ENCODE measurements at regions not wholly inside any gene's neighbourhood (a gene's known extent, or its start where the extent isn't known, plus 50 kb on each side); places are given as distances from the start of the nearest gene placed in this dataset.

DNA sequence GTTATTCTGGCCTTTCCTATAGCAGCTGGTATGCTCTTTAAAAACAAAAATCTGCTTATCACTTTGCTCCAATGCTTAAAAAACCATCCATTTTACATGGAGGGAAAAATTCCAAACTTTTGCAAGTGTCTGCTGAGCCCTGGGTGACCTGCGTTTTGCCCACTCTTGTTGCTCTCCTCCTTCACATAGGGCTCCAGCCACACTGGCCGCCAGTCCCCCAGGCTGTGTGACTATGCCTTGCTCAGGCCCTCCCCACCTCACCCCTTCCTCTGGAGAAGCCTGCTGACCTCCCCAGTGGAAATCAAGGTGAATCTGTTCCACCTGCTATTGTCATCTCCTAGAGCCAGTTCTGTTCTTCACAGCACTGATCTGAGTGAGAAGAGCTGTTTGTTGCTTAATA, 126.9 kb downstream of the SLC25A47 start:
- Histone ChIP-seq H3K14ac (ENCODE audit: insufficient read length) (no peak overlapping the region), H2BK5ac (ENCODE audit: low read depth, low read length) (no peak overlapping the region), H4K20me1 (replicated peaks in 1 of 2; ENCODE audit: control insufficient read depth in 1 of 2, insufficient read depth in 2 of 2, low read length in 2 of 2) (no peaks in the 10 kb centered on the region), H3K4me2 (ENCODE audit: insufficient read depth in 1 of 2, low read depth in 2 of 2, low read length in 2 of 2) (no peak overlapping the region), H3K79me2 (ENCODE audit: control insufficient read depth in 1 of 2, insufficient read depth in 2 of 2, low read length in 2 of 2) (no peaks in the 10 kb centered on the region), H4K8ac (ENCODE audit: extremely low read depth, insufficient read depth, low read length) (no peak overlapping the region), H3K4me1 (replicated peaks in 1 of 4; ENCODE audit: control insufficient read depth in 3 of 4, insufficient read depth in 4 of 4, low read length in 3 of 4) (peaks cover 3 to 18% (median 13%) of the 10 kb centered on the region in 4 experiments), H2BK12ac (ENCODE audit: low read depth, low read length) (no peak overlapping the region), H4K5ac (ENCODE audit: insufficient read length, low read depth, low read length) (no peak overlapping the region), H2AK5ac (ENCODE audit: low read depth, low read length) (no peak overlapping the region), H2BK120ac (replicated peaks; ENCODE audit: low read depth, low read length) (no peak overlapping the region), H3K9ac (replicated peaks in 1 of 4; ENCODE audit: extremely low read depth in 1 of 4, low read depth in 3 of 4, low read length in 3 of 4) (no peak overlapping the region), H4K91ac (replicated peaks; ENCODE audit: insufficient read length, low read length) (no peak overlapping the region), H3K9me3 (ENCODE audit: insufficient read depth in 2 of 2, low read depth in 1 of 2, low read length in 1 of 2) (no peaks in the 10 kb centered on the region), H3K4ac (replicated peaks; ENCODE audit: insufficient read length, low read depth, low read length) (no peak overlapping the region), H3K56ac (replicated peaks; ENCODE audit: insufficient read length, low read depth, low read length) (no peak overlapping the region), H3K36me3 (ENCODE audit: control insufficient read depth in 2 of 4, insufficient read depth in 4 of 4, low read length in 3 of 4) (no peaks in the 10 kb centered on the region), H3K23ac (ENCODE audit: insufficient read length) (no peak overlapping the region), H3K23me2 (ENCODE audit: low read depth, low read length) (peaks cover 2% of the 10 kb centered on the region; the same call in 1 of the 2 replicates), H3K27me3 (replicated peaks in 1 of 4; ENCODE audit: control insufficient read depth in 3 of 4, extremely low read depth in 1 of 4, insufficient read depth in 3 of 4, low read length in 3 of 4) (no peaks in the 10 kb centered on the region), H2BK20ac (ENCODE audit: low read length) (no peak overlapping the region), H3K4me3 (ENCODE audit: extremely low read depth in 1 of 4, insufficient read depth in 2 of 4, low read depth in 3 of 4, low read length in 4 of 4) (no peak overlapping the region), H2BK15ac (ENCODE audit: low read length) (no peak overlapping the region), H3K27ac (ENCODE audit: low read depth, low read length) (no peak overlapping the region), H2AFZ (ENCODE audit: low read length) (no peak overlapping the region), H3K18ac (ENCODE audit: extremely low read depth, low read length) (no peak overlapping the region), H3K79me1 (ENCODE audit: low read depth, low read length) (0 out of 2 replicates have a peak, but pooled peaks cover 4% of the 10 kb centered on the region)
- ChIA-PET POLR2A (ENCODE audit: partially characterized antibody) (no interaction called here), CTCF (ENCODE audit: partially characterized antibody) (interaction anchor here (1.0 to 2.1 kb wide), 4 partner anchors 10 to 84 kb away, joined by 3 to 4 read pairs (median 4); no protein-coding TSS in a partner anchor)
- 88% methylated on average over 2 of the region's 2 CpGs; no CpG with 5 or more reads in 1 of the 2 experiments for WGBS, 2 experiments (ENCODE audit: extremely low coverage in 1 of 2, insufficient coverage in 1 of 2, insufficient read length in 1 of 2, insufficient replicate concordance in 2 of 2, low coverage in 1 of 2, low lambda C conversion rate in 2 of 2, missing lambda C conversion rate in 1 of 2)
- no peak for FAIRE-seq
- DNase-seq (ENCODE audit: low read depth in 1 of 2, low spot score in 2 of 2) = no peak
- TF ChIP-seq, protein P1, sequence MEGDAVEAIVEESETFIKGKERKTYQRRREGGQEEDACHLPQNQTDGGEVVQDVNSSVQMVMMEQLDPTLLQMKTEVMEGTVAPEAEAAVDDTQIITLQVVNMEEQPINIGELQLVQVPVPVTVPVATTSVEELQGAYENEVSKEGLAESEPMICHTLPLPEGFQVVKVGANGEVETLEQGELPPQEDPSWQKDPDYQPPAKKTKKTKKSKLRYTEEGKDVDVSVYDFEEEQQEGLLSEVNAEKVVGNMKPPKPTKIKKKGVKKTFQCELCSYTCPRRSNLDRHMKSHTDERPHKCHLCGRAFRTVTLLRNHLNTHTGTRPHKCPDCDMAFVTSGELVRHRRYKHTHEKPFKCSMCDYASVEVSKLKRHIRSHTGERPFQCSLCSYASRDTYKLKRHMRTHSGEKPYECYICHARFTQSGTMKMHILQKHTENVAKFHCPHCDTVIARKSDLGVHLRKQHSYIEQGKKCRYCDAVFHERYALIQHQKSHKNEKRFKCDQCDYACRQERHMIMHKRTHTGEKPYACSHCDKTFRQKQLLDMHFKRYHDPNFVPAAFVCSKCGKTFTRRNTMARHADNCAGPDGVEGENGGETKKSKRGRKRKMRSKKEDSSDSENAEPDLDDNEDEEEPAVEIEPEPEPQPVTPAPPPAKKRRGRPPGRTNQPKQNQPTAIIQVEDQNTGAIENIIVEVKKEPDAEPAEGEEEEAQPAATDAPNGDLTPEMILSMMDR (IDR thresholded peaks at IDR 0.05; ENCODE audit: control extremely low read depth in 1 of 3, insufficient read depth in 1 of 3, low read depth in 1 of 3, low read length in 3 of 3) = no peak
- TF ChIP-seq KDM5A (IDR thresholded peaks at IDR 0.05; ENCODE audit: low read length) = no peak
- TF ChIP-seq NRF1 (IDR thresholded peaks at IDR 0.05; ENCODE audit: low read depth, low read length) = no peak
- TF ChIP-seq, protein P2, sequence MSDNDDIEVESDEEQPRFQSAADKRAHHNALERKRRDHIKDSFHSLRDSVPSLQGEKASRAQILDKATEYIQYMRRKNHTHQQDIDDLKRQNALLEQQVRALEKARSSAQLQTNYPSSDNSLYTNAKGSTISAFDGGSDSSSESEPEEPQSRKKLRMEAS (IDR thresholded peaks at IDR 0.05) = no peak

All from H1 (cell line).